GM21423 (cell line): ENCODE measurements at regions not wholly inside any gene's neighbourhood (a gene's known extent, or its start where the extent isn't known, plus 50 kb on each side); places are given as distances from the start of the nearest gene placed in this dataset.

ENCODE experiments used
- ATAC-seq: cut with Tn5 transposase; IDR thresholded peaks from one replicate; pipeline ENCODE4 v1.9.1; 2021; ENCODE audit warnings: mild to moderate bottlenecking, moderate library complexity; ENCODE audit not compliant: unreplicated experiment

- no peak for ATAC-seq
Observed at GRCh38 chr12:126773012-126773411, 1494.0 kb upstream of the TMEM132C start.

DNA sequence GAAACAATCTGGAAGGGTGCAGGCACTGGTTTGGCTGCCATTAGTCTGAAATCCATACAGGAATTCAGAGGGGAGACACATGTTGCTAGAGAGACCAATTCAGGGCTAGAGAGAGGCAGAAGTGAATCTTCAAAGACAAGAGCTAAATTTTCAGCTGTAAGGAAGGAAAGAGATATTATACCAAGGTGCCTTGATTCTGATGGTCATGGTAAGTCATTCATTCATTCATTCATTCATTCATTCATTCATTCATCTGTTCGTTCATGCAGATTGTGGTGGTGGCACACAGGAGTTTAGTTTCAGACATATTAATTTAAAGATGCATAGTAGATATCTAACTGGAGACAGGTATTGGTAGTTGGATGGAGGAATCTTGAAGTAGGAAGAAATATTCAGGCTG is 1493.5 kb upstream of the TMEM132C start:
- no peak for ATAC-seq

DNA sequence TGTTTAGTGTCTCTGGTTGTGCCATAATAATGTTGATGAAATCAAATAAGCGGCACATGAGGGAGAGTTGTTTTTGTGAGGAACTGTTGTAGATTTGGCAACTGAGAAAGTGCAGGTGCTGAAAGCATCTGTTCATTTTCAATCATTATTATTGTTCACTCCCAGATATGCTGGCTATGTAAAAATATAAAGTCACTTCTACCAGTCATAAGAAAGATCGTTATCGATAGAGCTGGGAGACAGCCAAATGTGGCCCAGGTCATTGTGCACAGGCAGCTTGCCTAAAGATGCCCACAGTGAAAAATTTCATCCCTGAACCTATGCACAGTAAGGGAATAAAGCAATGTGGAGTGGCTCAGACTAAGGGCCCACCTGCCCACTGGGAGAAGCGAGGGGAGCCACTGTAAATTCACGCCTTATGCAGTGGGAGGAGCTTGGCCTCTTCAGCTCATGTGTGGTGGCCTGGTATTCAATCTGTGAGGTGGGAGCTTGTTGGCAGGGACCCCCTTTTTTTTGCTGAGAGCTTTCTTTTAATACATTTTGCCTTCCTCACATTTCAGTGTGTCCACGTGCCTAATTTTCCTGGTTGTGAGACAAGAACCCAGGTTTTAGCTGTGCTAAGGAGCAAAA is 1490.8 kb upstream of the TMEM132C start:
- no peak for ATAC-seq

DNA sequence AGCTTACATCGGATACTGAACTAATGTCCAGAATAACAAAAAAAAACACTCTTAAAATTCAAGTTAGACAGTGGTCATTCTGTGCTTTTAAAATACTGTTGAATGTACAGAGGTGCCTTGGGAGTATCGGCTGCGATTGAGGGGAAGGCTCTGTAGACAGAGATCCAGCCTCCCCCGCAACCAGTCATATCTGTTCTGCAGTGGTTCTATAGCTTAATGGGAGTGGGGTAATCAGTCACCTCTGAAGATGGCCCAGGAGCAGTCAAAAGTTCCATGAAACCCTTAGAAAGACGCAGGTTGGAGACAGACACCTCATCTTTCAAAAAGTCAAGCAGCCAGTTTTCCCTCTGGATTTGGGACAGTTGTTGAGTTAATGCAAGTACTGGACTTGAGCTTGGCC is 1486.6 kb upstream of the TMEM132C start:
- ATAC-seq, result no peak

DNA sequence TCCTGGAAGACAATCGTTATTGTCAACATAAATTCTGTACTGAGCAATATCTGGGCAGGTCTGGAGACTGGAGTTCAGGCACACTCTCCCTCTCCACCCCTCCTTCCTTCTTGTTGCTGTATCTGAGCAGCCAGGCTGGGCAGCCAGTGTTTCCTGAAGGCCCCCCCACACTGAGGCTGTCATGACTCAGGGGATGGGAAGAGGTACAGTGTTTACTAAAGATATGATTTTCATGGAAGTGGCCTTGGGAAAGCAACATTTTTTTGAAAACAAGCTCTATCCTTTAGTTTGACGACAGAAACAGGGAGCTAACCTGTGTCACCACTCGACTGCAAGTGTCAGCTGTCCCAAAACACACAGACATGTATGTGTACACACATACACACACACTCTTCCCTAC is 1485.4 kb upstream of the TMEM132C start:
- ATAC-seq, result no peak

DNA sequence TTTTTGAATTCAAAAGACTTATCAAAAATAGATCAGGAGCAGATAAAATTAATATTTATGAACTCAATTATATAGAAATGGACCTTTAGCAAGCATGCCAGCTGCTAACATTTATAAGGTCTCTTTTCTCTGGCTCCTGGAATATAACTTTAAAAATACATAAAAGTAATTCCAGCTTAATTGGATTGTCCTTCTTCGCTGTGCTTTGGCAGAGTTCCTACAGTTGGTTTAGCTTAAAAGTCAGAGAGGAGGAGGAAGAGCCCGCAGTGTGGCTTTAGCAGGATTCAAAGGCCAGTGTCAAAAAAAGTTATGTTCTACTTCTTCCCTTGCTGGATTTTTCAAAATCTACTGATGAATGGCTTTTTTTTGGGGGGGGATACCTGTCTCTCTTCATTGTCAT is 1484.9 kb upstream of the TMEM132C start:
- ATAC-seq, result no peak

GRCh38 chr12:126784328-126784921 is 1482.5 kb upstream of the TMEM132C start:
- no peak for ATAC-seq

GRCh38 chr12:126789963-126790362 is 1477.0 kb upstream of the TMEM132C start:
- ATAC-seq, result no peak

- no peak for ATAC-seq
Observed at GRCh38 chr12:126791122-126791521, 1475.8 kb upstream of the TMEM132C start.

DNA sequence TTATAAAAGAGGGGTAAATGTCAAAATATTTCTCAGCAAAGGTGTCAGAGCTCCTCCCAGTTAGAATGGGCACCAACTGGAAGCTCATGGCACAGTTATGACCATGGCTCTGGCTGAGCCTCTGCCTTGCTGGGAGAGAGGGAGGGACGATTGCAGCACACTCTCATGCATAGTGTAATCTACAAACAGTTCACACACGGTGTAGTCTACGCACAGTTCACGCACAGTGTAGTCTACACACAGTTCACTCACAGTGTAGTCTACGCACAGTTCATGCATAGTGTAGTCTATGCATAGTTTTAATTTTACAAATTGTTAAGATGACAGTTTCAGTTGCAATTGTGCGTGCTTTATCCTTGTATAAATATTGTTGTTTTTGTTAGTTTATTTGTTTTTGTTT is 1474.6 kb upstream of the TMEM132C start:
- ATAC-seq, result no peak

DNA sequence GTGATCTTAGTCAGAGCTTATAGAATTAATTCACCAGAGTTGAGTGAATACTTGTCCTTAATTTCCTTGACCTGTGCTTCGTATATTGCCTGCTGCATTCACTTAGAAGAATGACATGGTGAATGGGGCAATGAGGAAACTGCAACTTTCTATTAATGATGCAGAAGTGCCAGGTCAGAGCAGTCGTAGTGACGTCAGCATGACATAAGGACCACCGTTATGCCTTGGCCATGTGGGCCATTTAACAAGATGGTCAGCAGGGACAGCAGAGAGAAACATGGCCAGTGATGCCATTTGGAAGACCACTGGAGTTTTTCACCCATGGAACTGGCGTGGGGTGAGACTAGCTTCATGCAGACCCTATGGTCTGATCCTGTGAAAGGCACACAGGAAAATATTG is 1469.4 kb upstream of the TMEM132C start:
- no peak for ATAC-seq

DNA sequence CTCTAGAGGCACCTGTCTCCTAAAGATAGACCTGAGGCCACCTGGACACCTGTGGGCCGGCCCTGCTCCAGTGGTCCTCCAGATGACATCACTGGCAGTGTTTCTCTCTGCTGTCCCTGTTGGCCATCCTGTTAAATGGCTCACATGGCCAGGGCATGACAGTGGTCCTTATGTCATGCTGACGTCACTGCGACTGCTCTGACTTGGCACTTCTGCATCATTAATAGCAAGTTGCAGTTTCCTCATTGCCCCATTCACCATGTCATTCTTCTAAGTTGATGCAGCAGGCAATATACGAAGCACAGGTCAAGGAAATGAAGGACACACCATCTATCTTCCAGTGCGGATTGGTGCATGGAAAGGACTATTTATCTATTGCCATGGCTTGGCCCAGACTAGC is 1468.5 kb upstream of the TMEM132C start:
- ATAC-seq, result no peak

DNA sequence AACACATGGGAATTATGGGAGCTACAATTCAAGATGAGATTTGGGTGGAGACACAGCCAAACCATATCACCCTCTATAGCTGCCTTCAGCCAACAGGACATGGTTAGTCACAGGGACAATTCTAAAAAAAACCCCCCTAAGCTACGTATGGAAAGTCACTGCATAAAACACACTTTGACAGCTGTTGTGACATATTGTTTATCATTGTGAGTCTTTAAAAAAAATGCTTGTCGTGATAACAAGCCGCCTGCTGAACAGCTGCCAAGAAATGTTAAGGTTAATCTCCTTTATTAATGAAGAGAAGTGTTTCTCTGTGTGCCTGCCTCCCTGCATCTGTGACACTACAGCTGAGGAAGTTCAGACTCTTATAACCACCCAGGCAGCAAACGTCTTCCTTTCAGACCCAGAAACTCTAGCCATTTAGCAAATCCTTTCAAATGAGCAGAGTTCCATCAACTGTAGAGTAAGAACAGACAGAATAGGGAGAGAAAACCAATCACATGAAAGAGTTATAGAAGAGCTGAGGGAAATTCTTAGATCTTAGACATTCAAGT is 1459.6 kb upstream of the TMEM132C start:
- no peak for ATAC-seq

DNA sequence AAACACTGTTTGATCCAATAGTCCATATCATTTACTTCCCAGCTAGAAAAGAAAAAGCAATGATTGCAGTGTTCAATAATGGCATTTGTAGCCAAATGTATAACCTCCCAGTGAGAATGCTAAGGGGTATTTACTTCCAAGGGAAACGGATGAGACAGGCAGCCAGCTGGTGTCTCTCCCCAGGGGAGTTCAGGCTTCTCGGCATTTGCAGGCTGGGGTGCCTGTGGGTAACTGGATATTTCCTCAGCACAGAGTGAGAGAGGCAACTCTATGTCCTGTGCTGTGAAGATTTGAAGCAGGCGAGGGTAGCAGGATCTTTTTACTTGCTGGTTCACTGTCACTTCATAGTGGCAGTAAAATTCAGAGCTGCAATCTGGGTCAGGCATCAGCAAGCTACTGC is 1455.6 kb upstream of the TMEM132C start:
- ATAC-seq, result no peak

GRCh38 chr12:126819554-126819953 is 1447.4 kb upstream of the TMEM132C start:
- ATAC-seq, result no peak

DNA sequence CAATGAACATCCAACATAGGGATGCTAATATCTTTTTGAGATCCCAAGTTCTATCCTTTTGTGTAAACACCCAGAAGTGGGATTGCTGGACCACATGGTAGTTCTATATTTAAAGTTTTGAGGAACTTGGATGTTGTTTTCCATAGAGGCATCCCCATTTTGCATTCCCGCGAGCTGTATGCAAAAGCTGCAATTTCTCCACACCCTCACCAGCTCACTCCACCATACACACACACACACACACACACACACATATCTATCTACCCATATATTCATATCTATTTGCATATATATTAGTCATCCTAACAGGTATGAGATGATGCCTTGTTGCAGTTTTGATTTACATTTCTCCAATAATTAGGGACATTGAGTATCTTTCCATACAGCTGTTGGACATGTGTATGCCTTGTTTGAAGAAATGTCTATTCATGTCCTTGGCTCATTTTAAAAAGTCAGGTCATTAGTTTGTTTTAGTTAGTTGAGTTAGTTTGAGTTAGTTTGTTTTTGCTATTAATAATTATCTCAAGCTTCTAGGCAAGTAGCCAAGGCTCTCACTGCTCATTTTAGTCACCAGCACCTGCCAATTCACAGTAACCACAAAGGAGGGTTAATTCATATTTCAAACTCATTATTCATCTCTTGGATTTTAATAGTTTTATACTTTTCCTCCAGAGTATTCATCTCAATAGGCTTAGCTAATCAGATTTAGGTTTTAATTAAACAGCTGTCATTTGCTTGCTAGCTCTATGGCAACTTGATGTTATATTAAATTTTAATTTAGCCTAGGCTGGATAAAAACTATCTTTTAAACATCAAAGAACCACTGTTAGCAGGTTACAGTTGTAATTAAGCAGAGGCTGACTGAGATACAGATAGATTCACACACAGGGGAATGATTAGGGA is 1435.9 kb upstream of the TMEM132C start:
- ATAC-seq, result no peak

GRCh38 chr12:126837697-126838096 is 1429.3 kb upstream of the TMEM132C start:
- no peak for ATAC-seq

GRCh38 chr12:126843915-126844669 is 1422.9 kb upstream of the TMEM132C start:
- ATAC-seq, result no peak

DNA sequence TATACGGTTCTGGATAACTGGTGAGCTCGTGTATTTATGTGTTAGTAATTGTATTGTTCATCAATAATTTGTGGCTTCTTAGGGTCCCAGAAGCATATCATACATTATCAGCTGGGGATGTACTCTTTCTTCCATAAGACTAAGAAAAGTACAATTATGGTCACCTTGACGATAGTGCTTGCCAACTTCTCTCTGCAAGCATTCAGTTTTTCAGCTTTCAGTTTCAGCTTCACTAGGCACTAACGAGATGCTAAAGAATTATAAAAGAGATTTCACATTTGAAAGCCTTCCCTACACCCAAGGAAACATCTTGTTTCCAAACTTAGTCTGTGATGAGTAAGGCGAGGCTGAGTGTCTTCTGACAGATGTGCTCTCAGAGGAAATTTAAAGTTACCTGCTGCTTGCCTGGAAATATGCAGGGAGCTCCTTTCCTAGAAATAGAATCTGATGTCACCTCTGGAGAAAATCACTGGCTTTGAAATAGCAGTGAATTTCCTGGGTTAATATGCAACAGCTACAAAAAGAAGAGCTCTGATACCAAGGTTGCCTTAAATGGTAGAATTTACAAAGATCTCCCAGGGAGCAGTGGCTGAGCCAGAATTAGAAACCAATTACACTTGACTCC is 1419.9 kb upstream of the TMEM132C start:
- no peak for ATAC-seq

DNA sequence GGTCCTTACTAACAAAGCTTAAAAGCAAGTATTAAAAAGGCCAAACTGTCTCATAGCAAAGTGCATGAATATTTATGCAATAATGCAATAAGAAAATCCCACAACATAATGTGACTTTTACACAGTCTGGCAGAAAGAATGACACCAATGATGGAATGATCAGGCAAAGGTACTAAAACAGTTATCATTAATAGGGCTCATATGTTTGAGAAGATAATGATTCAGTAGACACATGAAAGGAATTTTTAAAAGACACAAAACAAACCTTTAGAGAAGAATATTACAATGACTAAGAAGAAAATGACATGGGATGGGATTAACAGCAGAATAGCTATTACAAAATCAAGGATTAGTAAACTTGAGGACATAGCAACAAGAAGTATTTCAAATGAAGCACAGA is 1411.2 kb upstream of the TMEM132C start:
- ATAC-seq, result no peak

DNA sequence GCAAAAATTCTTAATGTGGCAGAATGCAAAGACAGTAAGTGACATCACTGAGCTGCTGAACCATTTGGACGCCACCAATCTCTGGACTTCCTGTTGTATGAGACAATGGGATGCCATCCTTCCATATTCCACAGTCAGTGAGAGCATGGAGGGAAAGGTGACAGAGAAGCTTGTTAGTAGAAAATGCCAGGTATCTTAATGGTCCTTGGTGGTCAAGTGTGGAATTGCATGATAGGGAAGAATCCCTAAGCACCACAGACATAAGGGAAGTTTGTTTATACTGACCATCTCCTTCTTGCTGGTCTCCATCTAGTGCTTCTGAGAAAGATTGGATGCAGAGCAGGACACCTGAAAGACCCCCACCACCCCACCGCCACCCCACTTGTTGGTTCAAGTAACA is 1410.0 kb upstream of the TMEM132C start:
- ATAC-seq, result no peak
